Stomach (tissue), 4 donors: ENCODE measurements at regions not wholly inside any gene's neighbourhood (a gene's known extent, or its start where the extent isn't known, plus 50 kb on each side); places are given as distances from the start of the nearest gene placed in this dataset.

Source experiments
- POLR2AphosphoS5 ChIP-seq, 3 donors: sonication (generic); formaldehyde crosslinking; IDR thresholded peaks; one replicate each; pipeline ENCODE4 v1.6.1; 2016; ENCODE audit warnings: antibody characterized with exemption in 3 of 3
- TF ChIP-seq, protein P1 (sequence below), 7 experiments: fragments of 450-650 bp in 4 of 7; fragments of 200-600 bp in 3 of 7; sonication (generic) in 3 of 7; IDR thresholded peaks; one replicate each; pipeline ENCODE4 v1.5.1; 2016 to 2019; ENCODE audit warnings: antibody characterized with exemption in 7 of 7, control low read depth in 2 of 7, mild to moderate bottlenecking in 1 of 7

DNA sequence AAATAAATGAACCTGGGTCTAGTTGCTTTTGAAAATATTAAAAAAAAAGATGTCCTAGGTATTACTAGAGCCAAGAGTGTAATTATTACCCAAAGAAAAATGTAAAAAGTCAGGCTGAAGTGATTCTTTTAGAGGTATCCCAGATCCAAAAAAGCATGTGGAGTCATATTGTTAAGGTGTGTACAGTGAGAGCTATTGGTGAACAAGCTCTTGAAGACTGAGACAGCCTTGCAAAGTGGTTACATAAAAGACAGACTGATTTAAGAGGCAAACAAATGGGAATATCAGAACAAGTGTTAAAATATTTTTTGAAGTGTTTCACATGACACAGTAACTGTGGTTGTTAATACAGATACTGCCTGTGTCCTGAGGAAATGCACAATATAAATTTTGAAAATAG, 624.5 kb downstream of the PLOD2 start:
- TF ChIP-seq, protein P1, sequence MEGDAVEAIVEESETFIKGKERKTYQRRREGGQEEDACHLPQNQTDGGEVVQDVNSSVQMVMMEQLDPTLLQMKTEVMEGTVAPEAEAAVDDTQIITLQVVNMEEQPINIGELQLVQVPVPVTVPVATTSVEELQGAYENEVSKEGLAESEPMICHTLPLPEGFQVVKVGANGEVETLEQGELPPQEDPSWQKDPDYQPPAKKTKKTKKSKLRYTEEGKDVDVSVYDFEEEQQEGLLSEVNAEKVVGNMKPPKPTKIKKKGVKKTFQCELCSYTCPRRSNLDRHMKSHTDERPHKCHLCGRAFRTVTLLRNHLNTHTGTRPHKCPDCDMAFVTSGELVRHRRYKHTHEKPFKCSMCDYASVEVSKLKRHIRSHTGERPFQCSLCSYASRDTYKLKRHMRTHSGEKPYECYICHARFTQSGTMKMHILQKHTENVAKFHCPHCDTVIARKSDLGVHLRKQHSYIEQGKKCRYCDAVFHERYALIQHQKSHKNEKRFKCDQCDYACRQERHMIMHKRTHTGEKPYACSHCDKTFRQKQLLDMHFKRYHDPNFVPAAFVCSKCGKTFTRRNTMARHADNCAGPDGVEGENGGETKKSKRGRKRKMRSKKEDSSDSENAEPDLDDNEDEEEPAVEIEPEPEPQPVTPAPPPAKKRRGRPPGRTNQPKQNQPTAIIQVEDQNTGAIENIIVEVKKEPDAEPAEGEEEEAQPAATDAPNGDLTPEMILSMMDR (IDR thresholded peaks at IDR 0.05): no peak
- no peak for TF ChIP-seq POLR2AphosphoS5 (IDR thresholded peaks at IDR 0.05)
